TTC549 (cell line): ENCODE measurements at regions not wholly inside any gene's neighbourhood (a gene's known extent, or its start where the extent isn't known, plus 50 kb on each side); places are given as distances from the start of the nearest gene placed in this dataset.
"Not testable (repeated sequence)": the region's sequence is repeated elsewhere in the genome, so short reads cannot be mapped to it uniquely, and the experiment has no call there.

Experiments
- FAIRE-seq: peaks from 2 replicates; lab custom pipeline; 2012; peaks lifted over from hg19 to GRCh38; lab: Jason Lieb, UNC

- no peak for FAIRE-seq
Observed at GRCh38 chr6:147911686-147912085, 403.2 kb downstream of the SAMD5 start.

- no peak for FAIRE-seq
Observed at GRCh38 chr6:147922799-147923198, 414.3 kb downstream of the SAMD5 start.

GRCh38 chr6:147924598-147924997 is 416.1 kb downstream of the SAMD5 start:
- peak; percentile 71 for FAIRE-seq

- no peak for FAIRE-seq
Observed at GRCh38 chr6:147925826-147926225, 416.8 kb upstream of the SASH1 start.

- FAIRE-seq: no peak
Observed at GRCh38 chr6:147930745-147931144, 411.9 kb upstream of the SASH1 start.

GRCh38 chr6:147933224-147933623 is 409.4 kb upstream of the SASH1 start:
- no peak for FAIRE-seq

- FAIRE-seq: no peak
Observed at GRCh38 chr6:147935656-147936055, 407.0 kb upstream of the SASH1 start.

GRCh38 chr6:147936703-147937470 is 405.8 kb upstream of the SASH1 start:
- no peak for FAIRE-seq

GRCh38 chr6:147941143-147941542 is 401.5 kb upstream of the SASH1 start:
- FAIRE-seq: no peak

GRCh38 chr6:147942363-147942762 is 400.3 kb upstream of the SASH1 start:
- no peak for FAIRE-seq

GRCh38 chr6:147944122-147944521 is 398.5 kb upstream of the SASH1 start:
- FAIRE-seq: no peak

- no peak for FAIRE-seq
Observed at GRCh38 chr6:147947521-147947920, 395.1 kb upstream of the SASH1 start.

GRCh38 chr6:147949981-147950622 is 392.5 kb upstream of the SASH1 start:
- no peak for FAIRE-seq

GRCh38 chr6:147950623-147950987 is 392.0 kb upstream of the SASH1 start:
- FAIRE-seq: no peak

- FAIRE-seq: no peak
Observed at GRCh38 chr6:147951726-147952125, 390.9 kb upstream of the SASH1 start.

GRCh38 chr6:147954938-147955337 is 387.7 kb upstream of the SASH1 start:
- no peak for FAIRE-seq

- no peak for FAIRE-seq
Observed at GRCh38 chr6:147958683-147959082, 384.0 kb upstream of the SASH1 start.

- no peak for FAIRE-seq
Observed at GRCh38 chr6:147961481-147962141, 381.0 kb upstream of the SASH1 start.

- not testable (repeated sequence) for FAIRE-seq
Observed at GRCh38 chr6:147965448-147965847, 377.2 kb upstream of the SASH1 start.

- no peak for FAIRE-seq
Observed at GRCh38 chr6:147970970-147971369, 371.7 kb upstream of the SASH1 start.

GRCh38 chr6:147972448-147972847 is 370.2 kb upstream of the SASH1 start:
- no peak for FAIRE-seq

GRCh38 chr6:147973806-147974205 is 368.8 kb upstream of the SASH1 start:
- FAIRE-seq: no peak

- no peak for FAIRE-seq
Observed at GRCh38 chr6:147974376-147974775, 368.3 kb upstream of the SASH1 start.
